Epidermal melanocyte (primary cell): ENCODE measurements at regions not wholly inside any gene's neighbourhood (a gene's known extent, or its start where the extent isn't known, plus 50 kb on each side); places are given as distances from the start of the nearest gene placed in this dataset.

Source experiments
- DNase-seq: peaks from one replicate; pipeline ENCODE4 v3.0.0; 2011; ENCODE audit warnings: low spot score; ENCODE audit not compliant: insufficient read length

DNA sequence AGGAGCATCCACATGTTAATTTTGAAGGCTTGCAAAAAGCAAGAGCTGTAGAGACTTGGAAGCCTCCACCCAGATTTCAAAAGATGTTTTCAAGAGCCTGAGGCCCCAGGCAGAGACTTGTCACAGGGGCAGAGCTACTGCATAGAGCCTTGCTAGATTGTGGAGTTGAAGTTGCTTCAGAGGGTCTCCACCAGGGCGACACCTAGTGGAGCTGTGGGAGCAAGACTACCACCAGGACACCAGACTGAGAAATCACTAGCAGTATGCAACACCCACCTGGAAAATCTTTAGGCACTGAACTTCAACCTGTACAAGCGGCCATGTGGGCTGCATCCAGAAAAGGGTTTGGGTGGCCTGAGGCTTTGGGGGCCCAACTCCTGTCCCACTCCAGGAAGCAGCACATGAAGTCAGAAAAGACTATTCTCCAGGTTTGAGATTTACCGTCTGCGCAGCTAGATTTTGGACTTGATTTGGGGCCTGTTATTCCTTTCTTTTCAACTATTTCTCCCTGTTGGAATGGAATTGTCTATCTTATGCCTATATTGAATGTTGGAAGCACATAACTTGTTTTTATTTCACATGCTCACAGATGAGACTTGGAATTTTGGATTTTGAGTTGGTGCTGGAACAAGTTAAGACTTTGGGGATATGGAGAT is 508.6 kb downstream of the FLRT2 start:
- peak; percentile 36 for DNase-seq

DNA sequence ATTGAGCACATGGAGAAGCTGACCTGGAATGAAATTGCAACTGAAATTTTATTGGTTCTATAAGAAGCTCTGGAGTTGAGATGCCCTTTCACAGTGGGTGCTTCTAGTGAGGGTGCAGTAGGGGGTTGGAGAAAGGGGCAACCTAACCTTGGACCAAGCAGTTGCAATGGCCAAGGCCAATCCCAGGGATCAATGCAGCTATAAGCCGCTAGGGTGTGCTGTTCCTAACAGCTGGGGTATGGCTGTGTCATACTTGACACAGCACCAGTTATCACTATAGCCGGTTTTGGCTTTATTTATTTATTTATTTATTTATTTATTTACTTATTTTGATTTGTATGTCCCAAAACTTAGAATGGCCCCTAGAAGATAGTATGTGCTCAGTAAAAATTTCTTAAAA is 505.9 kb downstream of the FLRT2 start:
- no peak for DNase-seq

DNA sequence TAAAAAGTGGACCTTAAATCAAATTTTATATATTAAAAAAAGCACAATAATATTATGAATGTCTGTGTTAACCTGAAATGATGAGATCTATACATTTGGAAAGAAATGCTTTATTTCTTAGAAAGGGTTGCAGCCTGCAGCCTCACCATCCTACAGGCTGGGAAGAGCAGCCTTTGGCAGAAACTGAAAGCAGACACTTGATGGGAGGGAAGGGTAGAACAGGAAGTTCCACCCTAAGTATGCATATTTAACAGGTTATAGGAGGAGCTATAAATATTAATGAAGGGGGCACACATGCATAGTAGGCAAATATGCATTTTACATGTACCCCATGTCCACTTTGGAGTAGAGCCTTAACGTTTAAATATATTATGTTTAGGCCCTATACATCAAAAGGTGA is 498.0 kb downstream of the FLRT2 start:
- DNase-seq = no peak

DNA sequence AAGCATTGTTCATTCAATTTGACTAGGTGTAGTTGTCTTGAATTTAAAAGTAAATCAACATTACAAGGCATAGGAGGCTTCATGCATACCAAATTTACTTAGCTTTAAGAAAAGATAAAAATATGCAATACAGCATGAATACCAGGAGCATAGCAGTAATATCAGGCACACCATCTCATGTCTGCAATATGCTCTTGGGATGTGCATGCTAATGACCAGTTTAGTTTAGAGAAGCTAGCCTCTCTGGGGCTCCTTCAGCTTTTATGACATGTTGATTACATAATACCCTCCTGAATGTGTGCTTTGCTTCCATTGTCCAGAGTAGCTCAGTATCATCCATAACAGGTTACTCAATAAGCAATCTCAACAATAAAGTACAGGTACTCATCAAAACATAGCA is 497.2 kb downstream of the FLRT2 start:
- DNase-seq = no peak

DNA sequence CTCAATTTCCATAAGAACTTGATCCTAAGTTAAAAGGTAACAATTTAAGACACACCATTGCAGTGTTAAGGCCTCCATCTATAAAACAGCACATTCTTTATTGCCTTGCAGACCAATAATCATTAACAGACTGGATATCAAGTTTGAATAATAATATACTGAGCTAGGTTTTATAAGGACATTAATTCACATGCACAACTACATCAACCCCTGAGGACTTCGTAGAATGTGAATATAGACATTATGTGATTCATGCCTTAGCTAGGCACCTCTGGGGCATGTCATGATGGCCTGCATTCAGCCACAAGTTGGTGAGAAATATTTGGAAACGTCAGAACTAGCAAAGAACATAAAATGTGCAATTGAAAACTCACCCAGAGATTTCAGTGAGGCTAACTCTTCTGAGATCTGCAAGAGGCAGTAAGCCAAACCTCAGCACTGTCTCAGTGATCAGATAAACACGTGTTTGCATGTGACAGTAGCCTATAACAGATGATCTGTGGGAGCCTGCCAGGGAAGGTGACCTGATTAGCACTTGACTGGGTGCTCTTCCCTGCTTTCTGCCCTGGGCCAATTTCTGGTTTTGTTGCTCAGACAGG is 492.2 kb downstream of the FLRT2 start:
- DNase-seq = no peak

DNA sequence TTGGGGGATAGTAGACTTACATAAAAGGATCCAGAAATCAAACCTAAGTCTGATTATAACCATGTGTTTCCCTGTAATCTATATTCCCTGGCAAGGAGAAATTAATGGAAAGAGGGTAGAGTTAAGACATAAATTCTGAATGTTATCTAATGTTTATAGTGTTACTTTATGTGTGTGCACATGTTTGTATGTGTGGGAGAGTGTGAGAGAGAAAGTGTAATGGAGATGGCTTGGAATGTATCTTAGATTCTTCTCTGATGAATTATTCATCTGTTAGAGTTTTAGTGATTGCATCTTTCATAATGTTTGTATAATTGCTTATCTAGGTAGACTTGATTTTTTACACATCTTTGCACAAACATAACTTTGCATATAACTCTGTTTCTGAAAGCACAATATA is 490.9 kb downstream of the FLRT2 start:
- no peak for DNase-seq

DNA sequence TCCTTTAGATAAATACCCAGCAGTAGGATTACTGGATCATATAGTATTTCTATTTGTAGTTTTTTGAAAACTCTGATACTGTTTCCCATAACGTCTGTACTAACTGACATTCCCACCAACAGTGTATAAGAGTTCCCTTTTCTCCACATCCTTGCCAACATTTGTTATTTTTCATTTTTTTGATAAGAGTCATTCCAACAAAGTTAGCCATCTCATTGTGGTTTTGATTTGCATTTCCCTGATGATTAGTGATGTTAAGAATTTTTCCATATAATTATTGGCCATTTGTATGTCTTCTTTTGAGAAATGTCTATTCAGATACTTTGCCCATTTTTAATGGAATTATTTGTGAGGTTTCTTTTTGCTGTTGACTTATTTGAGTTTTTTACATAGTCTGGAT is 486.0 kb downstream of the FLRT2 start:
- no peak for DNase-seq

DNA sequence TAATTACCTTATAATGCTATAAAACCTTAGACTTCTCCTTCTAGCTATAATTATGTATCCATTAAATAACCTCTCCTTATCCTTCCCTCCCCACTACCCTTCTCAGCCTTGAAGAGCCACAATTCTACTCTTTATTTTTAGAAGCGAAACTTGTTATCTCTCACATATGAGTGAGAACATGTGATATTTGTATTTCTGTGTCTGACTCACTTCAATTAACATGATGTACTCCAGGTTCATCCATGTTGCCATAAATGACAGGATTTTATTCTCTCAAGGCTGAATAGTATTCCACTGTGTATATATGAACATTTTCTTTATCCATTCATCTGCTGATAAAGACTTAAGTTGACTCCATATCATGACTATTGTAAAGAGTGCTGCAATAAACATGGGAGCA is 485.6 kb downstream of the FLRT2 start:
- DNase-seq = no peak

DNA sequence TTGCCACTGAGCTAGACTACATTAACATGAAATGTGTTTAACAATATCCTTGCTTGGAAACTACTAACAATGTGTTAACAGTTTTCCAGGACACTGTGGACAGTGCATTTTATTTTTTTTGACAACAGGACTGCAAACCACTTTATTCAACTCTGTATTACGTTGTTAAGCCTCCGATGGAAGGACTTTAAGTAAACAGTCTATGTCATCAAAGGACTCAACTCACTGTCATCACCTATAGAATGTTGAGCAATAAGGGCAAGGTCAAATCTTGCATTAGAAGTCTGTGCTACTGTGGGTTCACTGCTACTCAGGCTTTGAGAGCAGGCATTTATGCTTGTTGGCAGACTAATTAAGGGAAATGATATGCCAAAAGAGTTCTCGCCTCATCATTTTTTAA is 483.7 kb downstream of the FLRT2 start:
- no peak for DNase-seq

DNA sequence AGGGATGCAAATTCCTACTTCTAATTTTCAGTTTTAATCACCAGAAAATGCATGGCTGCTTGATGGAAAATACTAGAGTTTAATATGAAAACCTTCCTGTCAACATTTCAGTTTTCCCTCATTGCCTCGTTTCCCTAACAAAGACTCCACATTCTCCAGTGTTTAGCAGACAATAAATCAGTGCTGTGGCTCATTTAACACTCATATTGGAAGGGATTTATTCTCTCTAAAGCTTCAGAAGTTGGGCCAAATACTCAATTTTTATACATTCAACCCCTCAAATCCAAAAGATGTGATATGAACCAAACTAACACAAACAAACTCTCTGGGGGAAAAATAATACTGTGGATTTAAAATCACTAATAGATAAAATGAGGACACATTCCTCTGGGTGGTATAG is 482.5 kb downstream of the FLRT2 start:
- DNase-seq = no peak

DNA sequence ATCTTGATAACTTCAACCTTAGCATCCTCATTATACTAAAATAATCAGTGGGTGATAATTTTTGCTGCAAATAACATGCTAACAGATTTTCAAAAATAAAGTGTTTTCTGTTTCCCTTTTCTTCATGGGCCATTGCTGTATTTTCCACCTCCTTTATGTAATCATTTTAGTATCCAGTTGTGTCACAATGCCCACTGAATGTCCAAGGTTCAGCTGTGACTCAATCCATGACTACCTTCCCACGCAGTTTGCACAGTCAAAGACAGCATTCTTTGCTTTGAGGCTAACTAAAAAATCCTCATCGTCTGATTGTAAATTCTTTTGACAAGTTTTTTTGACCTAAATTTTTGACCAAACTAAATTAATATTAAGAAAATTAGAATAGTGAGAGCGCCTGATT is 474.1 kb downstream of the FLRT2 start:
- no peak for DNase-seq

DNA sequence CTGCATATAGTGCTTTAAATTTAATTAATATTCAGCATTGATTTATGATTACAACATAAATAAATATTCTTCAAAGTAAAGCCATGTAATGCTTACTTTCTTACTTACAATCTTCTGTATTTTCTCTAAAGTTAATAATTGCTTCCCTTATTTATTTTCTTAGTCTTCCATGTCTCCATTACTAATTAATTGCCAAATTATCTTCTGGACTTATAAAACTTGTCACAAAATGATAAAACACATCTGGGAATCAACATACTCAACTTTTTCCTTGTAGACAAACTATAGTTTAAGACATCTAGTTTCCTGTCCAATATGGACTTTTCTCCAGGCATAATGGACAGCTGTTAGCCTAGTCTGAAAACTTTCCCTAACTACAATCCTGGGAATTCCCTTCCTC is 466.6 kb downstream of the FLRT2 start:
- no peak for DNase-seq

DNA sequence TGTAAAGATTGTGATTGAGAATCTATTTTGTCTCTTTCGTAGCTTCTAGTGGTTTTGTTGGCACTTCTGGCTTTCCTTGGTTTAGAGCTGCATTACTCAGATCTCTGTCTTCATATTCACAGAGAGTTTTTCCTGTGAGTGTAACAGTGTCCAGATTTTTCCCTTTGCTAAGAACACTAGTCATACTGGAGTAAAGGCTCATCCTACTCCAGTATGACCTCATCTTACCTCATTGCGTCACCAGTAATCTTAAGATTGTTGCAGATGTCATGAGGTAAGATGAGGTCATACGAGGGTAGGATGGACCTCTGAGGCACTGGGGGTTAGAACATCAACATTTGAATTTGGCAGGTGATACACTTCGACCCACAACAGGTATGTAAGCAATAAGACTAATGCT is 461.2 kb downstream of the FLRT2 start:
- DNase-seq = no peak

DNA sequence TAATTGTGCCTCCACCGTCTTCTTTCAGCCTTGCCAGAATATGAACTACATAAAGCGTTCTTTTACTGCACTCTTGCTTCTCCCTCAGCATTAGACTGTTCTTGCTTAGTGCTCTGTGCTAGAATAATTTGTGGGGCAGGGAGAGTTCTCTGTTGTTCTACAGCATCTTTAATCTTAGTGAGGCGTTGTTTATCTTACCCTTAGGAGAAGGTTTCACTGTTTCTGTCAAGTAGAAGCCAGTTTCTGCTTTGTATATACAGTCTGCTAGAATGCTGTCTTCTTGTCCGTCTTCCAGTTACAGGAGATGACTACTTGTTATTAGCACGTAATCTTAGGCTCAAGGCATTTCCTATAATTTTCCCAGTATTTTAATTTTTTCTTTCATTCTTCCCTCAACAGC is 458.0 kb downstream of the FLRT2 start:
- no peak for DNase-seq

DNA sequence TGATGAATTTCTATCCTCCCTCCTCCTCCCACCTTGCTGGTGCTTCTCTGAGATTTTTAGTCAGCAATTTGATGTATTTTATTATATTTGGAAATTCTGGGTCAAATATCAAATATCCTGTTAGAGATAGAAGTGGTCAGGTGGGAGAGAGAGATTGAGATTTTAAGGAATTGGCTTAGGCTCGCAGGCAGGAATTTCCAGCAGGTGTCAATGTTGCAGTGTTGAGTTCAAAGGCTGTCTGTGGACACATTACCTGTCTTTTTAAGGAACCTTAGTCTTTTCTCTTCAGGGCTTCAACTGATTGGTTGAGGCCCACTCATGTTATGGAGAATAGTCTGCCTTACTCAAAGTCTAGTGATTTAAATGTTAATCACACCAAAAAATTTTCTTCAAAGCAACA is 457.3 kb downstream of the FLRT2 start:
- no peak for DNase-seq

DNA sequence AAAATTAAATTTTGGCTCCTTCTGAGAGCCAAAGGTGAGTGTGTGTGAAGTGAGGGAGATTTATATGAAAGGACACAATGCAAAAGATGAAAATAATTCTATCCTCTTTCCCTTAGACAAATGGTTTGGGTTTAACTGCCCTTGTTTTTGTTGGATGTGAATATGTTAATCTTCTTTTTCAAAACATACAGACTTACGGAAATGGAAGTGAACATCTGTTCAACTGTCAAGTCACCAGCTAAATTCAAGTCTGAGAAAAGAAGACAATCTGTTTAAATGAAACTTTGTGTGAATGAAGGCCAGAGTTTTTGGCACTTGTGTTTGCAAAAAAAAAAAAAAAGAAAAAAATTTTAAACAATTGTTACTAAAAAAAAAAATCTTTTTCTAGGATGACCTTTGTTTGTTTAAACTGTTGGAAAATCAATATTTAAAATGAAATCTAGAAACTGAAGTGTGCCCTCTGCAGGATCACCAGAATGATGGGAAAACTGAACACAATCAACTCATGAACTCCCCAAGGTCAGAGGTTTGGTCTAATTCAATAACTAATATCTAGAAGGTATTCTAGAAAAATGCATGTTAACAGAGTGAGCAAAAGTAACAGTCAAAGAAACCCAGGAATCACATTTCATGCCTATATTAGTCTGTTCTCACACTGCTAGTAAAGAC is 448.8 kb downstream of the FLRT2 start:
- no peak for DNase-seq

DNA sequence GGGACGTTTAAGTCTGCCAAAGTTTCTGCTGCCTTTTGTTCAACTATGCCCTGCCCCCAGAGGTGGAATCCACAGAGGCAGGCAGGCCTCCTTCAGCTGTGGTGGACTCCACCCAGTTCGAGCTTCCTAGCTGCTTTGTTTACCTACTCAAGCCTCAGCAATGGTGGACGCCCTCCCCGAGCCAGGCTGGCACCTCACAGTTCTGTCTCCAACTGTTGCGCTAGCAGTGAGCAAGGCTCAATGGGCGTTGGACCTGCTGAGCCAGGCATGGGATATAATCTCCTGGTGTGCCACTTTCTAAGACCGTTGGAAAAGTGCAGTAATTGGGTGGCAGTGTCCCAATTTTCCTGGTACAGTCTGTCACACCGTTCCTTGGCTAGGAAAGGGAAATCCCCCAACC is 444.7 kb downstream of the FLRT2 start:
- DNase-seq = no peak

DNA sequence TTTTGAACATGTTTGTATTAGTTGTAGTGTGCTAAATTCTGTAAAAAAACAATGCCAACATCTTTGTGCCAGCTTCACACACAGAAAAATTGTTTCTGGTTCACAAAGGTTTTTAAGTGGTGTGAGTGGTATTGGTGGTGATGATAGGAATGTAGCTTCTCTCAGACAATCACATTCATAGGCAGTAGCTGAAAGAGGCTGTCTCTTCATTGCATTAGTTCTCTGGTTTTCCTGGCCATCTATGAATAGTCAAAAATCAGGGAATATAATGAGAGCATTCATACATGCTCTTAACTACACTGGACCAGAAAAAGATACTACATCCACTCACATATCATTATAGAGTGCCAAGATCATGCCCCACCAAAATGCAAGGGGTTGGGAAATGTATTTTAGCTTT is 433.5 kb downstream of the FLRT2 start:
- no peak for DNase-seq

DNA sequence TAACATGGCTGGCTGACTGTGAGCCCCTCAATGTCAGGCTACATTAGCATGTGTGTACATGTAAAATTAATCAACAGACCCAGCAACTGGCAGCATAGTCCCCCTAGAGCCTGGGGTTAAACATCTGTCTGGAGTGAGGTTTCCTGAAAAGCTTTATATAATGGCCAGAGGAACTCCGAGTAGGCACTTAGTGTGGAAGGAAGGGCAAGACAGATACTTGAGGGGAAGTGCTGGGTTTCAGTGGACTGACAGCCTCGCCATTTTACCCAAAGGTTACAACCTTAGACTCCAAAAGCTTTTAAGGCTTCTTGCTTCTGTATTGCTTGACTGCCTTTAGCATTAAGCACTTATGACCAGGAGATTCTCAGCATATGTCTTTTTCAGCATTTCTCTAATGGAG is 430.8 kb downstream of the FLRT2 start:
- no peak for DNase-seq

DNA sequence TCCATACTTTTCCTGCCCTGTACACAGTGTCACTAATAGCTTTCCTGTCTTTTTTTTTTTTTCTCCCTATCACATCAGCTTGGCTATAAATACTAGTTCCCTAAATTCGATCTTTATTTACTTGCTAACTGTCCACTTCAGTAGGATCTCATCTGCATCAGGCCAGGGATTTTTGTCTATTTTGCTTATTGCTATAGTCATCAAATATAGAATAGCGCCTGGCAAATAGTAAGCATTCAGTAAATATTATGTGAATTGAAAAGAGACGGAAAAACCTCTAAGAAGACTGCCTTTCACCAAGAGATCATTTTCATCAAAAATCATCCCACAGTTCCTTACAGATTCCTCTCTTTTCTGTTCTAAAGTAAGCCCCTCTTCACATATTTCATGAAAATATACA is 429.1 kb downstream of the FLRT2 start:
- DNase-seq = no peak

DNA sequence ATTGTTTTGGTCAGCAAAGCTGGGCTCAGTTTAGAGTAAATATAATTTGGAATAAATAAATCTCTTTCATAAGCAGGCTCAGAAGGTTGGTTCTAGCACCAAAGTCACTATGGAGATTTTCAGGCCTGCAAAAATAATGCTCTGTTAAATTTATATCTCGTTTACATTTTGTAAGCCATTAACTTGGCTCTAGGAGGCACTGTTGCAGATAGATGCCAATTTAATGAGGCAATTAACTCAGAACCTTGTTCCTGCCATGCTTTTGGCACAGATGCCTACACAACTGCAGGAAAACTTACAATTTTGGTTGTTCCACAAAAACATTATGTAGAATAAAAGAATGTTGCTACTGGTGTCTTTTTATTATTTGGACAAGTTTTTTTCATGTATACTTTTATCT is 428.1 kb downstream of the FLRT2 start:
- DNase-seq = no peak

DNA sequence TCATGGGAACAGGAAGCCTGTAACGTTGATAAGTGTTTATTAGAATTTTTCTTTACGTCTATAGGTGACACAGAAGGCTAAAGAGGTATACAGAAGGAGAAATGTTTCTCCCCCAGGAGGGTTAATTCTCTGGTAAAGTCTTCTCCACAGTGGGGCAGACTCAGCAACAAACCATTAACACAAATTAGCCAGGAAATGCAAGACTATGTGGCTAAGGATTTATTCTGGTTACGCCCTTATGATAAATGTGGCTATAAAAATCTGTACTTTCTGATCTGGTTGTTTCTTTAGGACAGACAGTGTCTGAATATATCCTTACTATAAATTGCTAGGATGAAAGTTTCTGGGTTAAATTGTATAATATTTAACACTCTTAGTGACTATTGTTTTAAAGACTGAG is 423.3 kb downstream of the FLRT2 start:
- no peak for DNase-seq

DNA sequence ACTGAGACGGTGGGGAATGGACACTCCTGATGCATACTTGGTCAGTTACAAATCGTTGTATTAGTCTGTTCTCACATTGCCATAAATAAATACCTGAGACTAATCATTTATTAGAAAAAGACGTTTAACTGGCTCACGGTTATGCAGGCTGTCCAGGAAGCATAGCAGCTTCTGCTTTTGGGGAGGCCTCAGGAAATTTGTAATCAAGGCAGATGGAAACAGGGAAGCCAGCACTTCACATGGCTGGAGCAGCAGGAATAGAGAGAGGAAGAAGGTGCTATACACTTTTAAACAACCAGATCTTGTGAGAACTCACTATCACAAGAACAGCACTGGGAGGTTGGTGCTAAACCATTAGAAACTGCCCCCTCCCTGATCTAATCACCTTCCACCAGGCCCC is 418.2 kb downstream of the FLRT2 start:
- DNase-seq = no peak
